SW480 (cell line): ENCODE measurements at regions not wholly inside any gene's neighbourhood (a gene's known extent, or its start where the extent isn't known, plus 50 kb on each side); places are given as distances from the start of the nearest gene placed in this dataset.
"Not testable (repeated sequence)": the region's sequence is repeated elsewhere in the genome, so short reads cannot be mapped to it uniquely, and the experiment has no call there.

ENCODE experiments used
- DNase-seq: peaks from one replicate; pipeline ENCODE4 v3.0.0-alpha.2; 2016; ENCODE audit warnings: low spot score

- DNase-seq, result no peak
These were observed 72.9 kb upstream of the SNTG2 start for GRCh38 chr2:877747-878146.

DNA sequence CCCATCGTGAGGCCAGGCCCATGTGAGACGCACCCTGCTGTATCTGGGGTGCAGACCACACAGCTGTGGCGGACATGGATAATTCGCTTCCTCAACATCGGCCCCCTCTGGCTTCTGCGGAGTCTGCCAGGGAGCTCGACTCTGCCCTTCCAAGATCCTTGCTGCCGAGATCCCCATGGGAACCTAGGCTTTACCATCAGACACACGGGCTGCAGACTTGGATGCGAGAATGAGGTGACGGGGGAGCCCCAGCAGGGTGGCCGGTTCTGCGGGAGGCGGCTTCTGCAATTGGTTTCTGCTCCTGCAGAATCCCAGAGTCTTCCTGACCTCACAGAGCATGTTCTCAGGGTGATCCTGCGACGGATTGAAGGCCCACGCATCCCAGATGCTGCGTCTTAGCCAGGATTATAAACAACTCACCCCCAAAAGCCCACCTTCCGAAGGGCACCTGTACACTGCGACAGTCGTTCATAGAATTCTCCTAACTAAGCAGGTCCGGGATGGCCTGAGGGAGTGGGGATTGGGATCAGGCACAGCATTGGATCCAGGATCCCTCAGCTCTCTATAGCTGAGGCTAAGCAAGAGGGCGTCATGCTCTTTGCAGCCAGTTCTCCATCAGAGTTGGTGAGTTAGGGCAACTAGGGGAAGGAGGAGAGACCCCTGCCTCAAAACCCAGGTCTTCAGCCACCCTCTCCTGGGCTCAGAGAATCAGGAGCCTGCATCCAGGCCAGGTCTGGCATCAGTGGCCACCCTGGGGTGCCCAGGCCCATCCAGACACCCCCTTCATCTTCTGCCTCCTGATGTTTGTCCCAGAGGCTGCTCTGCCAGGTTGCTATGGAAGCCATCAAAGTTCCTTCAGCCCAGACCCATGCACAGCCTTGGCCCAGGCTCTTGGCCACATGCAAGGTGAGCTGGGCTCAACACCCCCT, 74.7 kb upstream of the SNTG2 start:
- no peak for DNase-seq

DNA sequence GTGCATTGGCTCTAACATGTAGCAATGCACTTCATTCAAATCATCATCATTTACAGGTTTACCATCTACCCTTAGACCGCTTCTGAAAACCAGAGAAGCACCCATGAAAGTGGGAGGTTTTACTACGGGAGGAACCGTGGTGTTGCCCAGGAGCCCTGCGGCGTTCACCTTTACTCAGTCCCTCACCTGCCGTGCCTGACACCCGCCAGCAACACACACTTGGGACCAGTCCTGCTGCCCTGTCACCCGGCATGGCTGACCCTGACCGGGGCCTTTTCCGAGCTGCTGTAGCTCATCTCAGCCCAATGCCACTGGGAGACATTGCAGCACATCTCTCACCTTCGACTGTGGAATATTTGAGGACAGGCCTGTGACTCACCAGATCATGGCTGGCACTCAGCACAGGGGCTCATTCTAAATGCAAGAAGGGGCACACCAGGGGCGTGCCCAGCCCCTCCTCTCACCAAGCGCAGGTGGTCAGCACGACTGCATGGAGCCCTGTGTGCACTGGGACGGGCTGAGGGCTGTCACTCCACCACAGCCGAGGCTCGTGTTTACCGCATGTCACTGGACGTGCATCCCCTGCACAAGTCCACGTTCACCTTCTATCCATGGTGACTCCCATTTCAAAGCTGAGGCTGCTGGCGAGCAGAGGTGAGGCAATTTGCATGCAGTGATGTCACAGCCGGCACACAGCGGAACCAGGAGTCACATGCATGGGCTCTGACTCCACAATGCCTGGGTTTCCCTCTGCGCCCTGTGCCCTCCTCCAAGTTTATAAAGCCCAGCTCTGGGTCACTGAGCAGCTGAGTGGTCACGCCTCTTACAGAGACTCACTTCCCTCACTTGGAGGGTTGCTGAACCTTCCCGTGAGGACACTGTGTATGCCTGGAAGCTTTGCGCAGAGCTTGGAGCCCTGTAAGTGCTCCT, 76.7 kb upstream of the SNTG2 start:
- DNase-seq, result no peak

DNA sequence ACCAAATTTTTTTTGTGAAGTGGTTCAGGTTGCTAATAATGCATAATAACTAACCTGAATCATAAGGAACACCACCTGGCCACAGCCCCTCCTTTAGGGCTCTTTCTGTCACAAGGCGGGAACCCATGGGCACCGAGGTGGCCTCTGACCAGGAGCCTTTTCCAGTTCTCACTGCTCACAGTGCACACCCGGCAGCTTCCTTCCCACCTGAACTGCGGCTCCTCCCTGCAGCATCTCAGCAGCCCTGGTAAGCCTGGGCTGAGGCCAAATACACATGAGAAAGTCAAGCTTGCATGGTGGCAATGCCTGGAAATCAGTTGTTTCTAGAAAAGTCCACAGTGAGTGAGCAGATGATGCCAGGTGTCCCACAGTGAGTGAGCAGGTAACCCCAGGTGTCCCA, 77.6 kb upstream of the SNTG2 start:
- DNase-seq, result no peak

DNA sequence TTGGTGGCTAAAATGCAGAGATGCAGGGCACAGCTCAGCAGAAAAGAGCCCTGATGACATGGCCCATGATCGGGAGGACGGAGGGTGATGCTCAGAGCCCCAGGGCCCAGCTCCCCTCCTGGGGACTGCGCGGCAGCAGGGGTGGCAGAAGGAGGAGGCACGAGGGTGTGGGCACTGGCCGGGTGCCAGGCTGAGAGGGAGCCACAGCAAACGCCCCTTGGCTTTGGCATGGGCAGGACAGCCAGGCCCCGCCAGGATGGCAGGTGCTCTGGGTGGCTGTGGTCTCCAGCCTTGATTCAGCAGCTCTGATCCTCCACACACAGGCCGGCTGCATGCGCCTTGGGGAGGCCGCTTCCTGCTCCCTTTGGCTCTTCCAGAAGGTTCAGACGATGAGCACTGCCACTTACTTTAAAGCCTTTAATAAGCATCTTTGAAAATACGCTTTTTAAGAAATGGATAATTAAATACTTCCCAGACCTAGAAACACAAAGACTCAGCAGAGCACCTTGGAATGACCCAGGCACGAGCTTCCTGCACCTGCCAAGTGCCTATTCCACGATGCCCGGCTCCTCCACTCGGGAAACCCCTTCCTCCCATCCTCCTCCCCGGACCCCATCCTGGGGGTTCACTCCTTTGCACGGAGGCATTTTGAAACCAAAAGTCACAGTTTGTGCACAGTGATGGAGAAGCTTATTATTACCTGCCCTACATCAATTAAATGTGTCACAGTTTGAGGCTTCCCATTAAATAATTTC, 78.5 kb upstream of the SNTG2 start:
- no peak for DNase-seq

DNA sequence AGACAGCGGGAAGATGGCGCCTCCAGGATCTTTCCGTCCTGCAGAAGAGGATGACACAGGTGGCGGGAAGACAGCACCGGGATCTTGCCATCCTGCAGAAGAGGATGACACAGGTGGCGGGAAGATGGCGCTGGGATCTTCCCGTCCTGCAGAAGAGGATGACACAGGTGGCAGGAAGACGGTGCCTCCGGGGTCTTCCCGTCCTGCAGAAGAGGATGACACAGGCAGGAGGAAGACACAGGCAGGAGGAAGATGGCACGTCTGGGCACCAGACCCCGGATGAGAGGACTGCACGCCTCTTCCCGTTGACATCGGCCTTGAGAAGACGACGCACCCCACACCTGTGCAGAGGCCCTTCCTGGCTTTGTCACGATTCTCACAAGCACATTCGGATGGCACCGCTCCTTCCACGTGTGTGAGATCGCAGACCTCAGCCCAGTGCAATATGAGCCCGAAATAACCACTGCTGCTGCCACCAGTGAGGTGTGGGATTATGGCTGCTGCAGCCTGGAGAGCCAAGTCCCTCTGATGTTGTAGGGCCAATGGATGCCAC, 79.4 kb upstream of the SNTG2 start:
- no peak for DNase-seq

DNA sequence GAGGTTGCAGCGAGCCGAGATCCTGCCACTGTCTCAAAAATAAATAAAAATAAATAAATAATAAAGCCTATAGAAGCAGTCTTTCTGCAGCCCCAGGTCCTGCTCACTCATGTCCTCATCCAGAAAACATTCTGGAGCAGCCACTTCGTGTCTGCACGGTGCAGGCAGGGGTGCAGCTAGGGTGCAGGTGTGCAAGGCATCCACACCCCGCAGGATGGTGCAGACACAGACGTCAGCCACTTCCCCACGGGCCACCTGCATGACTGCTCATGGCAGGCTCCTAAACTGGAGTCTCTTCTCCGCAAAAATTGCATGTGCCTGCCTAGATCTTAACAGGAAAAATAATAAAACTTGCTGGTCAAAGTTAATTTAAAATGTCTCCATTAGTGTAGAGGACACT, 80.2 kb upstream of the SNTG2 start:
- DNase-seq, result no peak

- no peak for DNase-seq
These were observed 80.8 kb upstream of the SNTG2 start for GRCh38 chr2:869894-870293.

- no peak for DNase-seq
These were observed 81.2 kb upstream of the SNTG2 start for GRCh38 chr2:869357-869871.

DNA sequence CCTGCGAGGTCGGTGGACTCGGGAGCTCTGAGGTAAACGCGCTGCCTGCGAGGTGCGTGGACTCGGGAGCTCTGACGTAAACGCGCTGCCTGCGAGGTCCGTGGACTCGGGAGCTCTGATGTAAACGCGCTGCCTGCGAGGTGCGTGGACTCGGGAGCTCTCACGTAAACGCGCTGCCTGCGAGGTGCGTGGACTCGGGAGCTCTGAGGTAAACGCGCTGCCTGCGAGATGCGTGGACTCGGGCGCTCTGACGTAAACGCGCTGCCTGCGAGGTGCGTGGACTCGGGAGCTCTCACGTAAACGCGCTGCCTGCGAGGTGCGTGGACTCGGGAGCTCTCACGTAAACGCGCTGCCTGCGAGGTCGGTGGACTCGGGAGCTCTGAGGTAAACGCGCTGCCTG, 81.8 kb upstream of the SNTG2 start:
- not testable (repeated sequence) for DNase-seq

DNA sequence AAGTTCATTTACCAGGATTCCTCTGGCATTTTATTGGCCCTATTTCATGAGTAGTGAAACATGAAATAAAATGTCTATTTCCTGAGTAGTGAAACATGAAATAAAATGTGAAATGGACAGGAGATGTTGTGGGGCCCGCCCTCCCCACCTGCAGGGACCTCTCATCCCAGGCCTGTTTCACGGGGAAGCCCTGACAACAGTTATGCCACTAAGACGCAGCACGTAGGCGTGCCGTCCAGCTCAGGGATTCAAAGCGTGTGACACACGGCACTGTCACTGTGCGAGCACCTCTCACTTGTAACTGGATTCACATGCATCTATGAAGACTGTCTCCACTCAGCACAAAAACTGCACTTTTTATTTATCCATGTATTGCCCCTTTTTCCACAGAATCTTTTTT, 83.4 kb upstream of the SNTG2 start:
- no peak for DNase-seq

- DNase-seq, result no peak
These were observed 83.8 kb upstream of the SNTG2 start for GRCh38 chr2:866887-867286.

- no peak for DNase-seq
These were observed 84.5 kb upstream of the SNTG2 start for GRCh38 chr2:866009-866680.

- DNase-seq, result no peak
These were observed 86.0 kb upstream of the SNTG2 start for GRCh38 chr2:864501-865106.

GRCh38 chr2:863732-864450, 86.8 kb upstream of the SNTG2 start:
- DNase-seq, result no peak

- DNase-seq, result no peak
These were observed 87.8 kb upstream of the SNTG2 start for GRCh38 chr2:862731-863466.

GRCh38 chr2:862355-862687, 88.3 kb upstream of the SNTG2 start:
- no peak for DNase-seq

GRCh38 chr2:861655-862354, 88.8 kb upstream of the SNTG2 start:
- DNase-seq, result no peak
